Liver (tissue), 8 donors: ENCODE measurements at regions not wholly inside any gene's neighbourhood (a gene's known extent, or its start where the extent isn't known, plus 50 kb on each side); places are given as distances from the start of the nearest gene placed in this dataset.

Source experiments
- DNase-seq: peaks from one replicate; pipeline ENCODE4 v3.0.0-alpha.2; 2017; ENCODE audit warnings: low spot score
- H3K27ac ChIP-seq, 2 donors: one replicate each; pipeline ENCODE4 v1.7.0; 2013; ENCODE audit warnings: inconsistent platforms in 2 of 2, low read length in 2 of 2, control low read depth in 1 of 2, low read depth in 1 of 2, mild to moderate bottlenecking in 1 of 2
- H3K27me3 ChIP-seq, 4 donors: one replicate each; pipeline versions ENCODE4 v1.6.1 to v1.7.0; 2013; ENCODE audit warnings: low read length in 3 of 4, inconsistent platforms in 1 of 4, mild to moderate bottlenecking in 1 of 4, moderate library complexity in 1 of 4; ENCODE audit not compliant: control insufficient read depth in 4 of 4, insufficient read depth in 4 of 4
- H3K36me3 ChIP-seq, 4 donors: one replicate each; pipeline versions ENCODE4 v1.6.1 to v1.7.0; 2013; ENCODE audit warnings: low read length in 3 of 4, mild to moderate bottlenecking in 3 of 4, low read depth in 1 of 4, moderate library complexity in 1 of 4; ENCODE audit not compliant: control insufficient read depth in 4 of 4, insufficient read depth in 3 of 4
- H3K4me1 ChIP-seq, 4 donors: one replicate each; pipeline versions ENCODE4 v1.6.1 to v1.7.0; 2013; ENCODE audit warnings: low read length in 3 of 4, mild to moderate bottlenecking in 3 of 4, moderate library complexity in 1 of 4; ENCODE audit not compliant: control insufficient read depth in 4 of 4, insufficient read depth in 4 of 4
- H3K4me3 ChIP-seq, 3 donors: one replicate each; pipeline versions ENCODE4 v1.6.1 to v1.7.0; 2013; ENCODE audit warnings: low read length in 3 of 3, control low read depth in 1 of 3, low read depth in 1 of 3, mild to moderate bottlenecking in 1 of 3
- H3K9ac ChIP-seq, 2 donors: one replicate each; pipeline ENCODE4 v1.7.0; 2013; ENCODE audit warnings: low read length in 2 of 2, mild to moderate bottlenecking in 2 of 2, moderate library complexity in 2 of 2, control low read depth in 1 of 2, low read depth in 1 of 2
- H3K9me3 ChIP-seq, 4 donors: one replicate each; pipeline versions ENCODE4 v1.6.1 to v1.7.0; 2013; ENCODE audit warnings: low read length in 3 of 4; ENCODE audit not compliant: control insufficient read depth in 4 of 4
- ATF3 ChIP-seq: IDR thresholded peaks from 2 replicates; pipeline ENCODE4 v1.6.1; 2016; ENCODE audit warnings: antibody characterized with exemption
- CTCF ChIP-seq: fragments of 150-350 bp; IDR thresholded peaks from 2 replicates; pipeline ENCODE4 v1.5.1; 2017; ENCODE audit warnings: improper control_type of control experiment, low read depth, low read length; ENCODE audit not compliant: missing input control
- EGR1 ChIP-seq, 2 donors: IDR thresholded peaks; 2 replicates each; pipeline ENCODE4 v1.6.1; 2016 to 2018; ENCODE audit warnings: antibody characterized with exemption in 2 of 2, low read depth in 2 of 2
- FOXA1 ChIP-seq: IDR thresholded peaks from 2 replicates; pipeline ENCODE4 v1.6.1; 2016; ENCODE audit warnings: antibody characterized with exemption
- JUND ChIP-seq, 2 donors: IDR thresholded peaks; 2 replicates each; pipeline ENCODE4 v1.6.1; 2016; ENCODE audit warnings: antibody characterized with exemption in 2 of 2
- MAX ChIP-seq: IDR thresholded peaks from 2 replicates; pipeline ENCODE4 v1.6.1; 2016; ENCODE audit warnings: antibody characterized with exemption
- NR2F2 ChIP-seq: IDR thresholded peaks from 2 replicates; pipeline ENCODE4 v1.6.1; 2016; ENCODE audit warnings: antibody characterized with exemption
- REST ChIP-seq: IDR thresholded peaks from 2 replicates; pipeline ENCODE4 v1.6.1; 2016; ENCODE audit warnings: antibody characterized with exemption, mild to moderate bottlenecking
- RXRA ChIP-seq, 2 donors: IDR thresholded peaks; 2 replicates each; pipeline ENCODE4 v1.6.1; 2017 to 2018; ENCODE audit warnings: antibody characterized with exemption in 2 of 2, mild to moderate bottlenecking in 1 of 2
- YY1 ChIP-seq: IDR thresholded peaks from 2 replicates; pipeline ENCODE4 v1.6.1; 2016; ENCODE audit warnings: antibody characterized with exemption, mild to moderate bottlenecking
- WGBS: extraction: QIAGEN DNeasy Blood & Tissue Kit; methylation state at CpG from one replicate; pipeline ENCODE4 v1.1.7; 2013; 5-methylcytosine and 5-hydroxymethylcytosine counted together
- TF ChIP-seq, protein P1 (sequence below): IDR thresholded peaks from 2 replicates; pipeline ENCODE4 v1.6.1; 2016; ENCODE audit warnings: antibody characterized with exemption
- donor health status: healthy.
- donor health status: healthy.
- donor health status: healthy.
- donor health status: healthy.
- donor health status: healthy.

GRCh38 chr5:114179134-114179533, 182.7 kb upstream of the KCNN2 start:
- Histone ChIP-seq H3K9ac (no peak overlapping the region), H3K27me3 (no peaks in the 10 kb centered on the region), H3K36me3 (no peaks in the 10 kb centered on the region), H3K27ac (no peak overlapping the region), H3K9me3 (peaks cover 0 to 5% (median 0%) of the 10 kb centered on the region in 4 donors), H3K4me3 (no peak overlapping the region), H3K4me1 (no peaks in the 10 kb centered on the region)
- WGBS = 50% methylated on average over 2 of the region's 2 CpGs
- DNase-seq = no peak
- TF ChIP-seq REST = no peak
- no peak for TF ChIP-seq ATF3
- TF ChIP-seq, protein P1, sequence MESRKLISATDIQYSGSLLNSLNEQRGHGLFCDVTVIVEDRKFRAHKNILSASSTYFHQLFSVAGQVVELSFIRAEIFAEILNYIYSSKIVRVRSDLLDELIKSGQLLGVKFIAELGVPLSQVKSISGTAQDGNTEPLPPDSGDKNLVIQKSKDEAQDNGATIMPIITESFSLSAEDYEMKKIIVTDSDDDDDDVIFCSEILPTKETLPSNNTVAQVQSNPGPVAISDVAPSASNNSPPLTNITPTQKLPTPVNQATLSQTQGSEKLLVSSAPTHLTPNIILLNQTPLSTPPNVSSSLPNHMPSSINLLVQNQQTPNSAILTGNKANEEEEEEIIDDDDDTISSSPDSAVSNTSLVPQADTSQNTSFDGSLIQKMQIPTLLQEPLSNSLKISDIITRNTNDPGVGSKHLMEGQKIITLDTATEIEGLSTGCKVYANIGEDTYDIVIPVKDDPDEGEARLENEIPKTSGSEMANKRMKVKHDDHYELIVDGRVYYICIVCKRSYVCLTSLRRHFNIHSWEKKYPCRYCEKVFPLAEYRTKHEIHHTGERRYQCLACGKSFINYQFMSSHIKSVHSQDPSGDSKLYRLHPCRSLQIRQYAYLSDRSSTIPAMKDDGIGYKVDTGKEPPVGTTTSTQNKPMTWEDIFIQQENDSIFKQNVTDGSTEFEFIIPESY = no peak
- TF ChIP-seq EGR1 (IDR thresholded peaks at IDR 0.05; ENCODE audit: low read depth in 2 of 2) = no peak
- no peak for TF ChIP-seq NR2F2
- no peak for TF ChIP-seq RXRA (IDR thresholded peaks at IDR 0.05)
- no peak for TF ChIP-seq YY1
- no peak for TF ChIP-seq FOXA1
- no peak for TF ChIP-seq MAX

- Histone ChIP-seq H3K36me3 (no peaks in the 10 kb centered on the region), H3K27me3 (no peaks in the 10 kb centered on the region), H3K4me3 (no peak overlapping the region), H3K4me1 (no peaks in the 10 kb centered on the region), H3K9ac (no peak overlapping the region), H3K9me3 (peaks cover 0 to 5% (median 0%) of the 10 kb centered on the region in 4 donors), H3K27ac (no peak overlapping the region)
- no peak for DNase-seq
- WGBS = 41% methylated on average over 1 of the region's 1 CpG
- TF ChIP-seq JUND (IDR thresholded peaks at IDR 0.05) (no peak), REST (no peak), CTCF (no peak), ATF3 (no peak)
Observed at GRCh38 chr5:114184006-114184405, 177.9 kb upstream of the KCNN2 start.
